Peyer's patch (tissue), 4 donors: ENCODE measurements at regions not wholly inside any gene's neighbourhood (a gene's known extent, or its start where the extent isn't known, plus 50 kb on each side); places are given as distances from the start of the nearest gene placed in this dataset.

Experiments
- CTCF ChIP-seq, 6 experiments: fragments of 450-650 bp in 4 of 6; fragments of 200-600 bp in 2 of 6; sonication (generic) in 1 of 6; IDR thresholded peaks; one replicate each; pipeline ENCODE4 v1.5.1; 2017 to 2019; ENCODE audit warnings: antibody characterized with exemption in 6 of 6, mild to moderate bottlenecking in 3 of 6, moderate library complexity in 1 of 6
- POLR2A ChIP-seq, 2 donors: fragments of 450-650 bp; IDR thresholded peaks; one replicate each; pipeline ENCODE4 v1.5.1; 2017; ENCODE audit warnings: antibody characterized with exemption in 2 of 2, mild to moderate bottlenecking in 2 of 2, moderate library complexity in 2 of 2

- TF ChIP-seq CTCF (IDR thresholded peaks at IDR 0.05) (no peak), POLR2A (IDR thresholded peaks at IDR 0.05) (no peak)
Observed at GRCh38 chr1:172795741-172796140, 136.8 kb downstream of the FASLG start.
